GM12878 (cell line): ENCODE measurements at regions not wholly inside any gene's neighbourhood (a gene's known extent, or its start where the extent isn't known, plus 50 kb on each side); places are given as distances from the start of the nearest gene placed in this dataset.

Experiments used
- ATAC-seq: fragments of 200-7000 bp; cut with Tn5 transposase; 3 replicates; pipeline ENCODE4 v1.9.1; 2020; ENCODE audit warnings: mild to moderate bottlenecking, moderate library complexity
- BruUV-seq: library from RNA; stranded (reverse); fragments of 400-500 nt; replicated peaks from 2 replicates; lab custom pipeline; 2021; lab: Mats Ljungman, UMichigan
- CTCF ChIA-PET: fragments of 300-600 bp; sonication (Branson Sonifier 250); formaldehyde crosslinking; extraction: SDS; loops from one replicate; lab custom pipeline; 2021; ENCODE audit warnings: inconsistent platforms; lab: Yijun Ruan, JAX
- POLR2A ChIA-PET: fragments of 350-600 bp; formaldehyde crosslinking; extraction: SDS; loops from one replicate; lab custom pipeline; 2021; ENCODE audit warnings: inconsistent platforms; lab: Charles Lee
- RAD21 ChIA-PET: fragments of 300-600 bp; sonication (Branson Sonifier 250); formaldehyde crosslinking; loops from one replicate; lab custom pipeline; 2023; ENCODE audit warnings: antibody characterized with exemption; ENCODE audit not compliant: unreplicated experiment; lab: Charles Lee
- SMC1A ChIA-PET: fragments of 300-600 bp; sonication (Branson Sonifier 250); formaldehyde crosslinking; loops from one replicate; lab custom pipeline; 2023; ENCODE audit not compliant: unreplicated experiment, uncharacterized antibody; lab: Charles Lee
- DNase-seq: peaks from one replicate; pipeline ENCODE4 v3.0.0-alpha.2; 2011; ENCODE audit warnings: low read depth, low spot score
- FAIRE-seq: peaks from 3 replicates; lab custom pipeline; 2011; peaks lifted over from hg19 to GRCh38; lab: Jason Lieb, UNC
- H2AFZ ChIP-seq: 2 replicates; pipeline ENCODE4 v1.6.0; 2011; ENCODE audit warnings: low read depth, low read length, control low read depth; ENCODE audit not compliant: control insufficient read depth
- H3K27ac ChIP-seq: 2 replicates; pipeline ENCODE4 v1.5.1; 2011; ENCODE audit warnings: control low read depth; ENCODE audit not compliant: control insufficient read depth, insufficient read depth
- H3K27me3 ChIP-seq, 2 experiments: replicated peaks in 1 of 2; 2 replicates each; pipeline versions ENCODE4 v1.6.0 to v1.6.1; 2011; ENCODE audit warnings: low read length in 1 of 2; ENCODE audit not compliant: control insufficient read depth in 2 of 2, insufficient read depth in 2 of 2
- H3K36me3 ChIP-seq, 2 experiments: 2 replicates each; pipeline ENCODE4 v1.5.1; 2011; ENCODE audit warnings: low read length in 1 of 2; ENCODE audit not compliant: control insufficient read depth in 2 of 2, insufficient read depth in 2 of 2
- H3K4me1 ChIP-seq: 2 replicates; pipeline ENCODE4 v1.6.1; 2011; ENCODE audit warnings: mild to moderate bottlenecking, low read length, moderate library complexity, mixed read lengths; ENCODE audit not compliant: control insufficient read depth, insufficient read depth
- H3K4me2 ChIP-seq: 2 replicates; pipeline ENCODE4 v1.6.0; 2011; ENCODE audit warnings: control low read depth; ENCODE audit not compliant: control insufficient read depth, insufficient read depth
- H3K4me3 ChIP-seq: fragments of 200-600 bp; sonication (generic); 2 replicates; pipeline ENCODE4 v1.5.1; 2016
- H3K79me2 ChIP-seq: 2 replicates; pipeline ENCODE4 v1.6.0; 2011; ENCODE audit warnings: low read length; ENCODE audit not compliant: control insufficient read depth, insufficient read depth
- H3K9ac ChIP-seq: 2 replicates; pipeline ENCODE4 v1.8.0; 2011; ENCODE audit warnings: low read length, control low read depth, mixed read lengths; ENCODE audit not compliant: control insufficient read depth, insufficient read depth
- H3K9me3 ChIP-seq: replicated peaks from 3 replicates; pipeline ENCODE4 v1.5.1; 2011; ENCODE audit warnings: mild to moderate bottlenecking, low read length; ENCODE audit not compliant: control insufficient read depth, insufficient read depth
- H4K20me1 ChIP-seq: 2 replicates; pipeline ENCODE4 v1.6.0; 2011; ENCODE audit not compliant: control insufficient read depth, insufficient read depth
- ASH2L ChIP-seq: fragments of 300-600, 200-600 bp; sonication (generic); IDR thresholded peaks from 2 replicates; pipeline ENCODE4 v1.6.1; 2017; ENCODE audit warnings: low read depth, mild to moderate bottlenecking, borderline replicate concordance
- CHD4 ChIP-seq: fragments of 200-600 bp; sonication (generic); IDR thresholded peaks from 2 replicates; pipeline ENCODE4 v1.6.1; 2016; ENCODE audit warnings: mild to moderate bottlenecking
- CTCF ChIP-seq, 3 experiments: IDR thresholded peaks in 2 of 3; conservative IDR thresholded peaks in 1 of 3; 2 replicates each; pipeline ENCODE4 v1.5.1; 2011; ENCODE audit warnings: low read depth in 3 of 3, low read length in 3 of 3, mild to moderate bottlenecking in 3 of 3, control low read depth in 2 of 3, moderate library complexity in 2 of 3, inconsistent platforms in 1 of 3, mixed read lengths in 1 of 3; ENCODE audit not compliant: control insufficient read depth in 2 of 3, insufficient read depth in 1 of 3; ENCODE audit errors: extremely low read depth in 1 of 3
- EED ChIP-seq: sonication (generic); IDR thresholded peaks from 2 replicates; pipeline ENCODE4 v1.6.1; 2016; ENCODE audit warnings: antibody characterized with exemption, low read depth
- EGR1 ChIP-seq, 2 experiments: IDR thresholded peaks; 1 replicate in 1 of 2; 2 replicates in 1 of 2; pipeline ENCODE4 v1.6.1; 2011 to 2012; ENCODE audit warnings: low read depth in 2 of 2, low read length in 2 of 2, borderline replicate concordance in 1 of 2, mild to moderate bottlenecking in 1 of 2, moderate library complexity in 1 of 2
- ETV6 ChIP-seq, 2 experiments: fragments of 450-650 bp in 1 of 2; IDR thresholded peaks in 1 of 2; conservative IDR thresholded peaks in 1 of 2; 2 replicates each; pipeline ENCODE4 v1.6.1; 2014; ENCODE audit warnings: antibody characterized with exemption in 1 of 2, borderline replicate concordance in 1 of 2, low read depth in 1 of 2, mild to moderate bottlenecking in 1 of 2, moderate library complexity in 1 of 2
- EZH2 ChIP-seq: IDR thresholded peaks from 2 replicates; pipeline ENCODE4 v1.6.1; 2012; ENCODE audit warnings: low read depth, mild to moderate bottlenecking, control low read depth, inconsistent platforms, low read length, borderline replicate concordance; ENCODE audit not compliant: control insufficient read depth
- FOS ChIP-seq: IDR thresholded peaks from 3 replicates; pipeline ENCODE4 v1.6.1; 2011; ENCODE audit warnings: borderline replicate concordance; ENCODE audit not compliant: insufficient read length; ENCODE audit errors: extremely low read depth
- HDGF ChIP-seq: fragments of 450-650 bp; IDR thresholded peaks from 2 replicates; pipeline ENCODE4 v1.6.1; 2016; ENCODE audit warnings: antibody characterized with exemption
- IRF3 ChIP-seq: fragments of 450-650 bp; IDR thresholded peaks from 2 replicates; pipeline ENCODE4 v1.6.1; 2014; ENCODE audit warnings: mild to moderate bottlenecking
- MEF2A ChIP-seq: IDR thresholded peaks from 2 replicates; pipeline ENCODE4 v1.6.1; 2011; ENCODE audit warnings: low read depth, mild to moderate bottlenecking, low read length, moderate library complexity; ENCODE audit not compliant: insufficient read depth
- MEF2B ChIP-seq: fragments of 450-650 bp; IDR thresholded peaks from 2 replicates; pipeline ENCODE4 v1.6.1; 2018; ENCODE audit warnings: mild to moderate bottlenecking, moderate library complexity; ENCODE audit not compliant: partially characterized antibody, poor library complexity, severe bottlenecking
- PML ChIP-seq: IDR thresholded peaks from 2 replicates; pipeline ENCODE4 v1.6.1; 2012; ENCODE audit warnings: low read length, inconsistent platforms
- RELA ChIP-seq: fragments of 450-650 bp; IDR thresholded peaks from 2 replicates; pipeline ENCODE4 v1.8.0; 2014; ENCODE audit warnings: borderline replicate concordance; ENCODE audit not compliant: partially characterized antibody
- SIN3A ChIP-seq: IDR thresholded peaks from 2 replicates; pipeline ENCODE4 v1.6.1; 2012; ENCODE audit warnings: low read depth, low read length, improper control_type of control experiment
- SMARCA5 ChIP-seq: fragments of 450-650 bp; IDR thresholded peaks from 2 replicates; pipeline ENCODE4 v1.6.1; 2017; ENCODE audit warnings: mild to moderate bottlenecking
- STAT1 ChIP-seq: fragments of 450-650 bp; conservative IDR thresholded peaks from 2 replicates; pipeline ENCODE4 v1.6.1; 2014; ENCODE audit warnings: antibody characterized with exemption, mild to moderate bottlenecking
- YBX1 ChIP-seq: fragments of 450-650 bp; IDR thresholded peaks from 2 replicates; pipeline ENCODE4 v1.6.1; 2016; ENCODE audit warnings: antibody characterized with exemption
- ZBED1 ChIP-seq: IDR thresholded peaks from 2 replicates; pipeline ENCODE4 v1.6.1; 2016; ENCODE audit warnings: borderline replicate concordance
- WGBS: methylation state at CpG from one replicate; pipeline ENCODE4 v1.1.6; 2016; ENCODE audit warnings: low lambda C conversion rate; ENCODE audit not compliant: insufficient replicate concordance, insufficient coverage; ENCODE audit errors: missing lambda C conversion rate; 5-methylcytosine and 5-hydroxymethylcytosine counted together
- in situ Hi-C: fragments of 300-500 bp; cut with MboI; formaldehyde crosslinking; loops from 9 replicates; pipeline ENCODE4 v1.14.3; 2018; ENCODE audit warnings: mixed read lengths
- intact Hi-C: fragments of 100-400 bp; cut with micrococcal nuclease; formaldehyde crosslinking; loops from one replicate; pipeline ENCODE4 v1.14.2; 2022; ENCODE audit not compliant: unreplicated experiment

DNA sequence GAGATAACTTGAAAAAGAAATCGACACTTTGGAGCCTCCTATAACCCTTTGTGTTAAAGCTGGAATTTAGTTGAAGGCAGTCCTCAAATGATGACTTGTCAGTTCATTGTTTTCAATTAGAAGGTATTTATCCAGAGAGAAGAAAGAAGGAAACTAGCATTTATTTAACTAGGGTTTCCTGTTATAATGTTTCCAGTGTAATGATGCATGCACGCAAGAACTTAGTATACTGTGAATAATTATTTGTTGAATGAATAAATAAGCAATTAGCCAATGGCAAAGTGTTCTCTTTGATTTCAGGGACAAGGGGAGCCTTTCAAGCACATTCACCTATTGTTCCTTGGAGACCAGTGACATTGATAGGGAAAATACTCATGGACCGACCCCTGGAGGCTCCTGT is 307.4 kb downstream of the KLF5 start:
- H4K20me1 ChIP-seq, result no peaks in the 10 kb centered on the region
- H3K27ac ChIP-seq, result no peak overlapping the region
- no peaks in the 10 kb centered on the region for H3K9me3 ChIP-seq
- H3K4me2 ChIP-seq, result no peak overlapping the region
- TF ChIP-seq RELA (no peak), SMARCA5 (no peak), MEF2B (no peak), STAT1 (no peak), CHD4 (no peak), IRF3 (no peak), FOS (no peak), ETV6 (conservative IDR thresholded peaks at IDR 0.05 in 1 of 2, IDR thresholded peaks at IDR 0.05 in 1 of 2; ENCODE audit: borderline replicate concordance in 1 of 2, low read depth in 1 of 2) (no peak), EGR1 (IDR thresholded peaks at IDR 0.05; ENCODE audit: borderline replicate concordance in 1 of 2, low read depth in 2 of 2, low read length in 2 of 2) (no peak), EED (no peak), HDGF (no peak), PML (no peak), ASH2L (no peak), MEF2A (no peak), ZBED1 (no peak), SIN3A (no peak), EZH2 (no peak), YBX1 (no peak), CTCF (IDR thresholded peaks at IDR 0.05 in 2 of 3, conservative IDR thresholded peaks at IDR 0.05 in 1 of 3; ENCODE audit: control insufficient read depth in 2 of 3, extremely low read depth in 1 of 3, insufficient read depth in 1 of 3, low read depth in 3 of 3, low read length in 3 of 3) (no peak)
- TF ChIP-seq, all 136 proteins: peak for 0
- no peaks in the 10 kb centered on the region for H3K36me3 ChIP-seq
- H3K4me3 ChIP-seq, result no peak overlapping the region
- in situ Hi-C loops, result no loop called here
- BruUV-seq, result no TSS peak
- no peaks in the 10 kb centered on the region for H3K27me3 ChIP-seq
- DNase-seq (no peak), FAIRE-seq (no peak), ATAC-seq (no peak)
- H3K79me2 ChIP-seq, result no peaks in the 10 kb centered on the region
- WGBS, result 30% methylated on average over 3 of the region's 3 CpGs
- intact Hi-C loops, result no loop called here
- no peak overlapping the region for H2AFZ ChIP-seq
- H3K9ac ChIP-seq, result no peak overlapping the region
- RAD21 ChIA-PET, result no interaction called here
- CTCF ChIA-PET, result no interaction called here
- SMC1A ChIA-PET, result no interaction called here
- POLR2A ChIA-PET, result no interaction called here
- H3K4me1 ChIP-seq, result no peaks in the 10 kb centered on the region
